SK-N-SH treated with all-trans-retinoic acid at 6 μM for 48 hours (cell line): ENCODE measurements at regions not wholly inside any gene's neighbourhood (a gene's known extent, or its start where the extent isn't known, plus 50 kb on each side); places are given as distances from the start of the nearest gene placed in this dataset.
A peak's percentile ranks its signal among the peaks of the same experiment; 100 is the strongest.
"Not testable (repeated sequence)": the region's sequence is repeated elsewhere in the genome, so short reads cannot be mapped to it uniquely, and the experiment has no call there.

ENCODE experiments used
- ATAC-seq: fragments of 200-7000 bp; cut with Tn5 transposase; 3 replicates; pipeline ENCODE4 v1.9.1; 2020; ENCODE audit warnings: mild to moderate bottlenecking, moderate library complexity
- ARNTL ChIP-seq: fragments of 450-650 bp; formaldehyde crosslinking; IDR thresholded peaks from 2 replicates; pipeline ENCODE4 v1.5.0; 2020; ENCODE audit warnings: low read depth, mild to moderate bottlenecking, moderate library complexity, borderline replicate concordance
- BACH2 ChIP-seq: fragments of 250-450 bp; sonication (Bioruptor Pico); IDR thresholded peaks from 2 replicates; pipeline ENCODE4 v1.9.0; 2021; ENCODE audit warnings: mild to moderate bottlenecking, borderline replicate concordance
- CREB5 ChIP-seq: fragments of 250-450 bp; sonication (Bioruptor Pico); IDR thresholded peaks from 2 replicates; pipeline ENCODE4 v1.5.1; 2020; ENCODE audit warnings: low read depth, mild to moderate bottlenecking, moderate library complexity
- CSDC2 ChIP-seq: fragments of 250-450 bp; sonication (Bioruptor Pico); IDR thresholded peaks from 2 replicates; pipeline ENCODE4 v1.5.0; 2020; ENCODE audit warnings: mild to moderate bottlenecking, moderate library complexity
- ESRRG ChIP-seq: fragments of 250-450 bp; sonication (Bioruptor Pico); IDR thresholded peaks from 2 replicates; pipeline ENCODE4 v1.6.1; 2021; ENCODE audit warnings: mild to moderate bottlenecking
- GLIS3 ChIP-seq: fragments of 250-450 bp; sonication (Bioruptor Pico); IDR thresholded peaks from 2 replicates; pipeline ENCODE4 v1.5.0; 2020; ENCODE audit warnings: mild to moderate bottlenecking, moderate library complexity
- ISL1 ChIP-seq: fragments of 250-450 bp; sonication (Bioruptor Pico); IDR thresholded peaks from 2 replicates; pipeline ENCODE4 v2.1.2; 2022; ENCODE audit warnings: mild to moderate bottlenecking, moderate library complexity
- OSR1 ChIP-seq: fragments of 250-450 bp; sonication (Bioruptor Pico); IDR thresholded peaks from 2 replicates; pipeline ENCODE4 v1.8.0; 2022; ENCODE audit warnings: moderate library complexity, mild to moderate bottlenecking, inconsistent platforms
- PATZ1 ChIP-seq: fragments of 250-450 bp; sonication (Bioruptor Pico); IDR thresholded peaks from 2 replicates; pipeline ENCODE4 v1.8.0; 2020; ENCODE audit warnings: mild to moderate bottlenecking, moderate library complexity, borderline replicate concordance
- POU6F1 ChIP-seq: fragments of 250-450 bp; sonication (Bioruptor Pico); IDR thresholded peaks from 2 replicates; pipeline ENCODE4 v1.8.0; 2021; ENCODE audit warnings: low read depth, mild to moderate bottlenecking, moderate library complexity, borderline replicate concordance
- PPARA ChIP-seq: fragments of 250-450 bp; sonication (Bioruptor Pico); IDR thresholded peaks from 2 replicates; pipeline ENCODE4 v1.5.0; 2020; ENCODE audit warnings: mild to moderate bottlenecking, borderline replicate concordance
- RARB ChIP-seq: fragments of 250-450 bp; sonication (Bioruptor Pico); IDR thresholded peaks from 2 replicates; pipeline ENCODE4 v1.8.0; 2021; ENCODE audit warnings: mild to moderate bottlenecking, moderate library complexity
- SNAI2 ChIP-seq: fragments of 250-450 bp; sonication (Bioruptor Pico); IDR thresholded peaks from 2 replicates; pipeline ENCODE4 v1.5.0; 2020; ENCODE audit warnings: mild to moderate bottlenecking, moderate library complexity
- TCF4 ChIP-seq: fragments of 250-450 bp; sonication (Bioruptor Pico); IDR thresholded peaks from 2 replicates; pipeline ENCODE4 v1.8.0; 2021; ENCODE audit warnings: mild to moderate bottlenecking, moderate library complexity, borderline replicate concordance
- TOX ChIP-seq: fragments of 250-450 bp; sonication (Bioruptor Pico); IDR thresholded peaks from 2 replicates; pipeline ENCODE4 v1.8.0; 2021; ENCODE audit warnings: mild to moderate bottlenecking, moderate library complexity, borderline replicate concordance
- TSHZ2 ChIP-seq: fragments of 250-450 bp; sonication (Bioruptor Pico); IDR thresholded peaks from 2 replicates; pipeline ENCODE4 v1.5.0; 2020; ENCODE audit warnings: mild to moderate bottlenecking, moderate library complexity
- ZC3H10 ChIP-seq: fragments of 250-450 bp; sonication (Bioruptor Pico); IDR thresholded peaks from 2 replicates; pipeline ENCODE4 v1.5.1; 2021; ENCODE audit warnings: mild to moderate bottlenecking, moderate library complexity
- ZFP3 ChIP-seq: fragments of 250-450 bp; sonication (Bioruptor Pico); IDR thresholded peaks from 2 replicates; pipeline ENCODE4 v1.5.0; 2020; ENCODE audit warnings: mild to moderate bottlenecking, moderate library complexity
- ZFP30 ChIP-seq: fragments of 450-650 bp; formaldehyde crosslinking; IDR thresholded peaks from 2 replicates; pipeline ENCODE4 v1.5.0; 2022; ENCODE audit warnings: mild to moderate bottlenecking, moderate library complexity
- ZNF565 ChIP-seq: fragments of 450-650 bp; formaldehyde crosslinking; conservative IDR thresholded peaks from 2 replicates; pipeline ENCODE4 v1.5.0; 2020; ENCODE audit warnings: low read depth, mild to moderate bottlenecking, moderate library complexity
- ZNF70 ChIP-seq: fragments of 450-650 bp; formaldehyde crosslinking; IDR thresholded peaks from 2 replicates; pipeline ENCODE4 v1.5.0; 2020; ENCODE audit warnings: mild to moderate bottlenecking, moderate library complexity
- ZNF8 ChIP-seq: fragments of 450-650 bp; formaldehyde crosslinking; IDR thresholded peaks from 2 replicates; pipeline ENCODE4 v1.5.0; 2020; ENCODE audit warnings: mild to moderate bottlenecking, moderate library complexity

GRCh38 chrX:46125111-46125510 lies 420.1 kb downstream of the ZNF674 start:
- TF ChIP-seq ZC3H10 (no peak), ZNF8 (no peak), RARB (CRISPR knock-in tag) (no peak), ZNF565 (no peak), ZFP30 (CRISPR knock-in tag) (no peak), TCF4 (CRISPR knock-in tag) (no peak), TOX (CRISPR knock-in tag) (no peak), CSDC2 (CRISPR knock-in tag) (no peak), SNAI2 (CRISPR knock-in tag) (no peak), CREB5 (CRISPR knock-in tag) (no peak), BACH2 (CRISPR knock-in tag) (no peak), ARNTL (CRISPR knock-in tag) (no peak)
- TF ChIP-seq, all 23 proteins: peak for 0
- peak; percentile 62; the same call in 1 of the 3 replicates for ATAC-seq

GRCh38 chrX:46117234-46117633 lies 428.0 kb downstream of the ZNF674 start:
- ATAC-seq, result no peak
- TF ChIP-seq RARB (CRISPR knock-in tag) (no peak), TSHZ2 (CRISPR knock-in tag) (no peak), ZNF8 (no peak), TCF4 (CRISPR knock-in tag) (no peak), ISL1 (CRISPR knock-in tag) (no peak), PATZ1 (no peak), GLIS3 (no peak), ARNTL (CRISPR knock-in tag) (no peak), SNAI2 (CRISPR knock-in tag) (no peak), OSR1 (CRISPR knock-in tag) (no peak), ZNF565 (no peak), BACH2 (CRISPR knock-in tag) (no peak), ZNF70 (CRISPR knock-in tag) (no peak), CREB5 (CRISPR knock-in tag) (no peak), CSDC2 (CRISPR knock-in tag) (no peak), PPARA (CRISPR knock-in tag) (no peak), ZFP3 (CRISPR knock-in tag) (no peak)

- not testable (repeated sequence) for ATAC-seq
Observed at GRCh38 chrX:46087310-46087709, 457.9 kb downstream of the ZNF674 start.

- not testable (repeated sequence) for ATAC-seq
Observed at GRCh38 chrX:46080121-46080520, 465.1 kb downstream of the ZNF674 start.

GRCh38 chrX:46072791-46073190 lies 472.4 kb downstream of the ZNF674 start:
- ATAC-seq, result no peak
- TF ChIP-seq ISL1 (CRISPR knock-in tag) (no peak), PPARA (CRISPR knock-in tag) (no peak), POU6F1 (no peak), ESRRG (CRISPR knock-in tag) (no peak), RARB (CRISPR knock-in tag) (no peak), BACH2 (CRISPR knock-in tag) (no peak), TCF4 (CRISPR knock-in tag) (no peak), ZC3H10 (no peak), ZFP3 (CRISPR knock-in tag) (no peak), PATZ1 (no peak), ZFP30 (CRISPR knock-in tag) (no peak), ARNTL (CRISPR knock-in tag) (no peak), GLIS3 (no peak), CSDC2 (CRISPR knock-in tag) (no peak), ZNF70 (CRISPR knock-in tag) (no peak), ZNF565 (no peak)
